GM12878 (cell line): ENCODE measurements at regions not wholly inside any gene's neighbourhood (a gene's known extent, or its start where the extent isn't known, plus 50 kb on each side); places are given as distances from the start of the nearest gene placed in this dataset.

Experiments
- CEBPB ChIP-seq, 2 experiments: fragments of 150-350 bp in 1 of 2; IDR thresholded peaks; 2 replicates each; pipeline ENCODE4 v1.6.1; 2012 to 2014; ENCODE audit warnings: low read depth in 2 of 2, low read length in 2 of 2, borderline replicate concordance in 1 of 2, inconsistent platforms in 1 of 2
- ESRRA ChIP-seq: IDR thresholded peaks from 2 replicates; pipeline ENCODE4 v1.6.1; 2012; ENCODE audit warnings: mild to moderate bottlenecking, low read length, improper control_type of control experiment
- NR2C2 ChIP-seq: IDR thresholded peaks from 2 replicates; pipeline ENCODE4 v1.6.1; 2011; ENCODE audit warnings: borderline replicate concordance, low read depth; ENCODE audit not compliant: control insufficient read depth, insufficient read length
- STAT1 ChIP-seq: fragments of 450-650 bp; conservative IDR thresholded peaks from 2 replicates; pipeline ENCODE4 v1.6.1; 2014; ENCODE audit warnings: antibody characterized with exemption, mild to moderate bottlenecking
- TF ChIP-seq, protein P1 (sequence below): fragments of 450-650 bp; formaldehyde crosslinking; IDR thresholded peaks from 2 replicates; pipeline ENCODE4 v1.4.0; 2022; ENCODE audit warnings: mild to moderate bottlenecking, moderate library complexity
- TF ChIP-seq, protein P2 (sequence below): fragments of 450-650 bp; IDR thresholded peaks from 2 replicates; pipeline ENCODE4 v1.6.1; 2017; ENCODE audit warnings: low read depth, mild to moderate bottlenecking, moderate library complexity
- TF ChIP-seq, protein P3 (sequence below): fragments of 450-650 bp; IDR thresholded peaks from 2 replicates; pipeline ENCODE4 v1.6.1; 2017; ENCODE audit warnings: borderline replicate concordance

DNA sequence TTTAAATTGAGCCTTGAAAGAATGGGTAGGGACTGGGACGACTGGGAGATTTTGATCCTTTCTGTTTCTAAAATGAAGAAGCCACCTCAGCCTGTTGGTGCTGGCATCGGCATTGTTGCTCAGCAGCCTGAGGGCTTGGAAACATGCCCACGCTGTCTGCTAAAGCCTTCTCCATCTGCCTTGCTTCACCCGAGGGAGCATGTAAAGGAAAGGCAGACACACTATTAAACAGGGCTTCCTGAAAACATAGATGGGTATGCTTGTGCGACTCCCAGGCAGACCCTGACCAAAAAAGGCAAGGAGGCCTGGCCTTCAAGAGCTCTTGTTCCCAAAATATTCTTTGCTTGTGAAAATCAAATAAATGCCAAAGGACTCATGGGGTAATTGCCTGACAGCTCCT lies 84.2 kb upstream of the SLC4A7 start (continued):
- TF ChIP-seq, protein P1, sequence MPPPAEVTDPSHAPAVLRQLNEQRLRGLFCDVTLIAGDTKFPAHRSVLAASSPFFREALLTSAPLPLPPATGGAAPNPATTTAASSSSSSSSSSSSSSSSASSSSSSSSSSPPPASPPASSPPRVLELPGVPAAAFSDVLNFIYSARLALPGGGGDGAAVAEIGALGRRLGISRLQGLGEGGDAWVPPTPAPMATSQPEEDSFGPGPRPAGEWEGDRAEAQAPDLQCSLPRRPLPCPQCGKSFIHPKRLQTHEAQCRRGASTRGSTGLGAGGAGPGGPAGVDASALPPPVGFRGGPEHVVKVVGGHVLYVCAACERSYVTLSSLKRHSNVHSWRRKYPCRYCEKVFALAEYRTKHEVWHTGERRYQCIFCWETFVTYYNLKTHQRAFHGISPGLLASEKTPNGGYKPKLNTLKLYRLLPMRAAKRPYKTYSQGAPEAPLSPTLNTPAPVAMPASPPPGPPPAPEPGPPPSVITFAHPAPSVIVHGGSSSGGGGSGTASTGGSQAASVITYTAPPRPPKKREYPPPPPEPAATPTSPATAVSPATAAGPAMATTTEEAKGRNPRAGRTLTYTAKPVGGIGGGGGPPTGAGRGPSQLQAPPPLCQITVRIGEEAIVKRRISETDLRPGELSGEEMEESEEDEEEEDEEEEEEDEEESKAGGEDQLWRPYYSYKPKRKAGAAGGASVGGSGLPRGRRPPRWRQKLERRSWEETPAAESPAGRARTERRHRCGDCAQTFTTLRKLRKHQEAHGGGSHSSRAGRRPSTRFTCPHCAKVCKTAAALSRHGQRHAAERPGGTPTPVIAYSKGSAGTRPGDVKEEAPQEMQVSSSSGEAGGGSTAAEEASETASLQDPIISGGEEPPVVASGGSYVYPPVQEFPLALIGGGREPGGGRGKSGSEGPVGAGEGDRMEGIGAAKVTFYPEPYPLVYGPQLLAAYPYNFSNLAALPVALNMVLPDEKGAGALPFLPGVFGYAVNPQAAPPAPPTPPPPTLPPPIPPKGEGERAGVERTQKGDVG (CRISPR knock-in tag), result no peak
- no peak for TF ChIP-seq NR2C2
- TF ChIP-seq ESRRA, result no peak
- TF ChIP-seq CEBPB (IDR thresholded peaks at IDR 0.05; ENCODE audit: borderline replicate concordance in 1 of 2, low read depth in 2 of 2, low read length in 2 of 2), result no peak
- TF ChIP-seq, protein P2, sequence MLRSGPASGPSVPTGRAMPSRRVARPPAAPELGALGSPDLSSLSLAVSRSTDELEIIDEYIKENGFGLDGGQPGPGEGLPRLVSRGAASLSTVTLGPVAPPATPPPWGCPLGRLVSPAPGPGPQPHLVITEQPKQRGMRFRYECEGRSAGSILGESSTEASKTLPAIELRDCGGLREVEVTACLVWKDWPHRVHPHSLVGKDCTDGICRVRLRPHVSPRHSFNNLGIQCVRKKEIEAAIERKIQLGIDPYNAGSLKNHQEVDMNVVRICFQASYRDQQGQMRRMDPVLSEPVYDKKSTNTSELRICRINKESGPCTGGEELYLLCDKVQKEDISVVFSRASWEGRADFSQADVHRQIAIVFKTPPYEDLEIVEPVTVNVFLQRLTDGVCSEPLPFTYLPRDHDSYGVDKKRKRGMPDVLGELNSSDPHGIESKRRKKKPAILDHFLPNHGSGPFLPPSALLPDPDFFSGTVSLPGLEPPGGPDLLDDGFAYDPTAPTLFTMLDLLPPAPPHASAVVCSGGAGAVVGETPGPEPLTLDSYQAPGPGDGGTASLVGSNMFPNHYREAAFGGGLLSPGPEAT, result no peak
- TF ChIP-seq, protein P3, sequence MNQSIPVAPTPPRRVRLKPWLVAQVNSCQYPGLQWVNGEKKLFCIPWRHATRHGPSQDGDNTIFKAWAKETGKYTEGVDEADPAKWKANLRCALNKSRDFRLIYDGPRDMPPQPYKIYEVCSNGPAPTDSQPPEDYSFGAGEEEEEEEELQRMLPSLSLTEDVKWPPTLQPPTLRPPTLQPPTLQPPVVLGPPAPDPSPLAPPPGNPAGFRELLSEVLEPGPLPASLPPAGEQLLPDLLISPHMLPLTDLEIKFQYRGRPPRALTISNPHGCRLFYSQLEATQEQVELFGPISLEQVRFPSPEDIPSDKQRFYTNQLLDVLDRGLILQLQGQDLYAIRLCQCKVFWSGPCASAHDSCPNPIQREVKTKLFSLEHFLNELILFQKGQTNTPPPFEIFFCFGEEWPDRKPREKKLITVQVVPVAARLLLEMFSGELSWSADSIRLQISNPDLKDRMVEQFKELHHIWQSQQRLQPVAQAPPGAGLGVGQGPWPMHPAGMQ, result no peak
- no peak for TF ChIP-seq STAT1
- TF ChIP-seq, all 136 proteins: peak for 0
